Hematopoietic multipotent progenitor cell treated with erythropoietin and hydrocortisone succinate and interleukin-3 and kit ligand, for 8 days (in vitro differentiated cells): ENCODE measurements at regions not wholly inside any gene's neighbourhood (a gene's known extent, or its start where the extent isn't known, plus 50 kb on each side); places are given as distances from the start of the nearest gene placed in this dataset.
"Not testable (repeated sequence)": the region's sequence is repeated elsewhere in the genome, so short reads cannot be mapped to it uniquely, and the experiment has no call there.

Experiments used
- DNase-seq: peaks from one replicate; pipeline ENCODE4 v3.0.0-alpha.2; 2015

DNA sequence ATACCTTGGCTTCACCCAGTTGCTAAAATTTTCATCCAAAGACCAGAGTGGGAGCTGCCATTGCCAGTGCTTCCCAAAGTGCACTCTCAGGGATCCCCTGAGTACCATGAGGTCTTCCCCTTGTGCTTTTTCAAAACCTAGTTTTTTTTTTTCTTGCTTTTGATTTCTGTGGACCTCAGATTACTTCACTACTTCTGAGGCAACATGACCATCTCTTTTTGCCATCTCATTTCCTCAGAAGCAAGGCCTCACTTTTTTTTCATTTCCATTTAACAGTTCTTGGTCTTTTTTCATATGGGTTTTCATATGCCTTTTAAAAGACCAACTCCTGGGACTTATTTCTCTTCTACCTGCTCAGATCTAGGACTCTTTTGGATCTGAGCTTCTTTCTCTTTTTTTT lies 64.1 kb upstream of the MMS22L start:
- no peak for DNase-seq

DNA sequence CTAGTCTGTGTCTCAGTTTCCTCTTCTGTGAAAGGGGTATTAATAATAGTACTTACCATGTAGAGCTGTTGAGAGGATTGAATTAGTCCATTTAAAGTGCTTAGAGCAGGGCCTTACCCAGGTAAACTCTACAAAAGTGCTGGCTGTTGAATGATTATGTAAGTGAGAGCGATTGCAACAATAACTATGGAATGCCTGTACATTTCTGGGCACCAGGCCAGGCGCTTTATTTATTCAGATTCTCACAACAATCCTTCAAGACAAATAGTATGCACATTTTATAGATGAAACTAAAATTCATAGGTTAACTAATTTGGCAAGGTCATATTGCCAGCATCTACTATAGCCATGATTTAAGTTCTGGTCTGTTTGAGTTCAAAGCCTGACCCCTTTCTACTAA lies 78.3 kb upstream of the MMS22L start:
- DNase-seq = no peak

DNA sequence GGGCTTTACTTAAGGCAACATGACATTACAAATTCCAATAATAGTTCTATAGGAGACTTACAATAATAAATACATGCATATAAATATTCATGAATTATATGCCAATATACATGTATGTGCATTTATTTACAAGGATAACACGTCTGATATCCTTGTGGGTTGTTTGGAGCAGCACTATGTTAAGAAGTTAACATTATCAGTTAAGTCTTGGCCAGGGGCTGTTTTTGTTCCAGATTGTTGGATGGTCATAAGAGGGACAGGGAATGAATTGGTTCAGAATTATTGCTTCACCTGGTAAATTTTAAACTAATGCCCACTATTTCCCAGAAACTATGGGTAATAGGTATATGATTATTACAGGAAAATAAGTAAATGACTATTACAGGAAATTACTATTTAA lies 81.3 kb upstream of the MMS22L start:
- DNase-seq = no peak

DNA sequence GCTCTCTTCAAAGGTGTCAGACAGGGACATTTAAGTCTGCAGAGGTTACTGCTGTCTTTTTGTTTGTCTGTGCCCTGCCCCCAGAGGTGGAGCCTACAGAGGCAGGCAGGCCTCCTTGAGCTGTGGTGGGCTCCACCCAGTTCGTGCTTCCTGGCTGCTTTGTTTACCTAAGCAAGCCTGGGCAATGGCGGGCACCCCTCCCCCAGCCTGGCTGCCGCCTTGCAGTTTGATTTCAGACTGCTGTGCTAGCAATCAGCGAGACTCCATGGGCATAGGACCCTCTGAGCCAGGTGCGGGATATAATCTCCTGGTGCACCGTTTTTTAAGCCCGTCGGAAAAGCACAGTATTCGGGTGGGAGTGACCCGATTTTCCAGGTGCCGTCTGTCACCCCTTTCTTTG lies 99.1 kb upstream of the MMS22L start:
- not testable (repeated sequence) for DNase-seq

DNA sequence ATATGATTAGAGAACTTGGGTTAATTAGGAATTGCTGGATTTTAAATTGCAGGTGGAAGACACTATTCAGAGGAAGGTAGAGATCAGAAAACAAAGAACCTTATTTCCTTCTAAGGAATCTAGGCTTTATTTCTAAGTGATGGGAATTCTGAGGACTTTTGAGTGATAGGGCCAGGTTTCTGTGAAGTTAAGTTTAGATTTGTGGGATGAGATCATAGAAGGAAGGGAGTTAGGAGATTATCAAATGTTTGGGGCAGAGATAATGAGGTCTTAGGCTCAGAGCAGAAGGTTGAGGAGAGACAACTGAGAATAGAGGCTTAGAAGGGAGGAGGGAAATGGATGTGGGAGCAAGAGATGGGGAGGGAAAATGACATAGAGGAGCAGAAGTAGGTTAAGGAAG lies 109.7 kb upstream of the MMS22L start:
- DNase-seq = no peak

DNA sequence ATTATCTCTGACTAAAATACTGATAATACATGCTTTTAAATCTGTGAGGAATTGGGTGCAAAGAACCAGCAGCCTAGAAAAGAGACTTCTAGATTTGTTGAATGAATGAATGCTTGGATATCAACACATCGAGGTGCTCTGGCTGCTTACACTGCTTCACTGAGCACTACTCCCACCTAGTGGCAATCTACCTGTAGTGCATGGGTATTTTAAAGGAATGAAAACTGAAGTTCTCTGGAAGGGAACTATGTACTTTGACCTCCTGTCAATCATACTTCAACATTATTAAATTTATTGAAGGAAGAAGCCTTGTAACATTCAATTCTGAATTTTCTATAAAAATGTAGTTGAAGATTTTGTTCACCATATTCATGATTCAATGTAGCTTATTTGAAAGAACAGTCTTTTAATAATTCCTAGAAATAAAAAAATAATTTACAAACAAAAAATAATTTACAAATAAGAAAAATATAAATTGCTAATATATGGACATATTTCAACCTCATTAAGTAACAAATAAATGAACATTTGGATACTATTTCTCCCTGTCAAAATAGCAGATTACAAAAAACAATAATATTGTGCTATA lies 111.2 kb upstream of the MMS22L start:
- DNase-seq = peak; percentile 76

DNA sequence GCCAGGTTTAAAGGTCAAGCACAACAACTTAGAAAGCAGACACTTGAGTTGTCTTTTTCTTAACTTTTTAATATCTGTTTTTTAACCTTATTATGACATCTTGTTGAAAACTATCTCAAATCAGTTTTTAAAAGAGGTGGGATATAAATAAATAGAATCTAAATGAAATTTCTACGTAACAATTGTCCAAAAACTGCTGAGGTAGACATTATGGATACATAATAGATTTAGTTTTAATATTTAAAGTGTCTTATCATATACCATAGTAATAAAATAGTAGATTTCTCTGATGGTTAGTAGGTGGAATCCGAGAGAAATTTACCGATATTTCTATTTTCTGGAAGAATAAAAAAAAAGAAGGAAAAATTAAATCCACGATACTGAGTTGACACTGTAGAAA lies 113.9 kb upstream of the MMS22L start:
- no peak for DNase-seq

DNA sequence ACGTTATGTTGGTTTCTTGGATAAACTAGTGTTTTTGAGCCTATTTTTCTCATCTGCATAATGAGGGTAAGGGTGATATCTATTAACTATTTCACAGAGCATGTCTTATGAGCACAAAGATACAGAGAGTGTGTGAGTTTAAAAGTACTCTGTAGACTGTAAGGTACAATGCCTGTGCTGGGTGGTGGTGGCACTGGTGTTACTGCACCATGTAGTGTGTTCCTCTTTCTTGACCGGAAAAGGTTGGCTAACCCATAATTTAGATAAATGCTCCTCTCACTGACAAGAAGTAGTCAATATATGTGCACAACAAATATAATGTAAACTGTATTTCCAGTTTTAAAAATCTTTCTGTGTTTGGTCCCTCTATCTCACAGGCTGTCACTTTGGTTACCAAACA lies 116.2 kb upstream of the MMS22L start:
- DNase-seq = no peak

DNA sequence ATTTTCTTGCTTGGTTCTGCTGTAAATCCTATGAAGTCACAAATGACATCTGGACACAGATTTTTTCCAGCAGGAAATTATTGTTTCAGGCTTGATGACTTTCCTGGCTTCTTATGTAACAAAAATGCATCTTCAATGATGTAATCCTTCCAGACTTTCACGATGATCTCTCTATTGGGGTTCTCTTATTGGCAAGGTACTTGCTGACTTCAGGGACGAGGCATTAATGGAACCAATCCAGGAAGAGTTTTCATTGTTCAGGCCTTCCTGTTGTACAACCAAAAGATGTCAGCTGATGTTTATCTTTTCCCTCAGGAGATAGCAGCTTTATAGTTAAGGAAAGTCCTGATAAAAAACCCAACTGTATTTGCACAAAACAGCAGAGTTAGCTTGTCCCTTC lies 118.5 kb upstream of the MMS22L start:
- no peak for DNase-seq

DNA sequence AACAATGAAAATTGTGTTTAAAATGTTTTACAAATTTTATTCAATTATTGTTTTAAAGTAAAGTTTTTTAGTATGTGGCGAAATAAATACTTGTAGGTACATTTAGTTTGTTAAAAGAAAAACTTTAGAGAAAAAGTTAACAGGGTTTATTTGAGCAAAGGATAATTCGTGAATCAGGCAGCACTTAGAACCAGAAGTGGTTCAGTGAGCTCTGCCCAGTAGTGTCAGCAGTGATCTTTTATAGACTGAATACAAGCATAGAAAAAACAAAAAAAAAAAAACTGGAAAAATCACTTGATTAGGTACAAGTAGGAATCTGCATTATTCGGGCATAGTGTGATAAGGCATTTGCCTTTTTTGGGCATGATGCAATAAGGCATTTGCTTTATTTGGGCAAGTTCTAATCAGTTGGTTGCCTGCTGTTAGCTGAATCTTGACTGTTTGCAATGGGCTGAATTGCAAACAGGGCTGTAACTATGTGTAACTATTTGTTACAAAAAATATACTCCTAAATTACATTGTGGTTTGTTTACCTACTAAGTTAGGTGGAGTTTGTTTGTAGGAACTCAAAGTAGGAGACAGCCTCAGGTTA lies 122.9 kb upstream of the MMS22L start:
- no peak for DNase-seq

DNA sequence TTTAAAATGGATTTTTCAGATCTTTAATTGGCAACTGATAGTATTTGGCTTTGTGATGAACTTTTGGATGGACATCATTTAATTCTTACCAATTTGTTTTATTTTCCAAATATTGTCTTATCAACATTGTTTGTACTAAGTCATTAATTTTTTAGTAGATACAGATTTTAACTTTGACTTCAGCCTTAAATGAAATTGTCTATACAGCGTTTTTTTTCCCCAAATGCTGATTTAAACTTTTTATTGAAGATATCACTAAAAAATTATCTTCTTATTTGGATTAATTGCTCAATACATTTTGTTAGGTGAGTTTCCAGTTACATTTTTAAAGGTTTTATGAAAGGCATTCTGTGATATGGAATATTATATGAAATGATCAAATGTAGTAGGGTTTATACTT lies 123.6 kb upstream of the MMS22L start:
- no peak for DNase-seq

DNA sequence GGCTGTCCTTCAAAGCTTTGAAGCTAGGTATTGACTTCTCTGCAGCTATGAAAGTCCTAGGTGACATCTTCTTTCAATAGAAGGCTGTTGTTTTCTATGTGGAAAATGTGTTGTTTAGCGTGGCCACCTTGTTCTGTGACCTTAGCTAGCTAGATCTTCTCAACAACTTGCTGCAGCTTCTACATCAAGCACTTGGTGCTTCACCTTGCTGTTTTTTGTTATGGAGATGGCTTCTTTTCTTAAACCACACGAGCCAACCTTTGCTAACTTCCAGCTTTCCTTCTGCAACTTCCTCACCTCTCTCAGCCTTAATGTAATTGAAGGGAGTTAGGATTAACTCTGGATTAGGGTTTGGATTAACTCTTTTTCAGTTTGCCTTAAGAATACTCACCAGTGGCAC lies 128.6 kb upstream of the MMS22L start:
- no peak for DNase-seq

DNA sequence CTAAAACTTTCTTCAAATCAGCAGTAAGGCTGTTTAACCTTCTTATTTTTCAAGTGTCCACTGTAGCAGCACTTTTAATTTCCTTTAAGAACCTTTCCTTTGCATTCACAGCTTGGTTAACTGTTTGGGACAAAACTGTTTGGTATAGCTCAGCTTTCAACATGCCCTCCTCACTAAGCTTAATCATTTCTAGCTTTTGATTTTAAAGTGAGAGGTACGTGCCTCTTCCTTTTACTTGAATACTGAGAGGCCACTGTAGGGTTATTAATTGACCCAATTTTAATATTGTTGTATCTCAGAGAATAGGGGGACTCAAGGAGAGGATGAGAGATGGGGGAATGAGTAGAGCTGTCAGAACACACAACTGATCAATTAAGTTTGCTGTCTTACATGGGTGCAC lies 129.5 kb upstream of the MMS22L start:
- no peak for DNase-seq

DNA sequence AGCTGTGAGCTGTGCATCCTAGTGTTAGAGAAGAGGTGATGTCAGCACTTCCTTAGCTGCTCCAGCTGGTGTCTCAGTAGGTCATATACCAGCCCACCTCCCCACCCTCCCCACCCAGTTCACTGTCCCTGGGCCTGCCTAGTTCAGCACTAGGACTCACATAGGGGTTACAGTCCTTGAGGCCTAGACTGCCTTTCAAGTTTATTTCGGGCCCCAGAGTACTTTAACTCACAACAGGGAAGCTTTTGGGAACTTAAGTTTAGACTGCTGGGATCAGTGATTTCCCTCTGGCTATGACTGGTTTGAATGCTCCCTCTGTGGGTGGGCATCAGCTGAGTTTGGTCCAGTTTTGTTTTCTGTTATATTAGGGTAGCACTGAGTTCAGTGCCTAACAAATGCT lies 139.2 kb upstream of the MMS22L start:
- DNase-seq = no peak

DNA sequence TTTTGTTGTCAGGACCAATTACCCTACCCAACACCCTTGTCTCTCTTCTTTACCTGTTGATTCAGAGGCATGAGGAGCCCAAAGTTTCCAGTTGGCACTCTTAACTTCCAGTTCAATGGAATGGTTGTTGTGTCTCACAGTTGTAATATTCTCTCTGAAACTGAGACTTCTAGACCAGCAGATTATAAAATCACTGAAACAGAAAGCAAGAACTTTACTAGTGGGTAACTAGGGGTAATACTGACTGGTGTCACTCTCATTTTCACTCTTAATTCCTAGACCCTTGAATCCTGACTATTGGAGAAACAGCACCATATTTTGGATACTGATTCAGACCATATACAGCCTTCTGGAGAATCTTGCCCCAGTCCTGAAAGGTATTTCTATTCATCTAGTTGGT lies 140.2 kb upstream of the MMS22L start:
- no peak for DNase-seq

DNA sequence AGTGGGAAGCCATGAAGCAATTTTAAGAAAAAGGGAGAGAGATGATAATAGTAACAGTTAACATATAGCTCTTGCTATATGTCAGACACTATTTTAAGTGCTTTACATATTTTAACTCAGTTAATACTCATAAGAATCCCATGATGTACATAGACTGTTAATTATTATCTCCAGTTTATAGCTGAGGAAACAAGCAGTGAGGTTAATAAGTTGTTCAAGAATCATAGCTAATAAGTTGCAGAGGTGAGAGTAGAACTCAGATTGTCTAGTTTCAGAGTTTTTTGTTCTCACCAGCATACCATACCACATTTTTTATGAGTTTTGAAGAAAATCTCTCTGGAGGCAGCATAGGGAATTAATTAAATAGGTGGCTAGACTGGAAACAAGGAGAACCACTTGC lies 144.6 kb upstream of the MMS22L start:
- DNase-seq = no peak

DNA sequence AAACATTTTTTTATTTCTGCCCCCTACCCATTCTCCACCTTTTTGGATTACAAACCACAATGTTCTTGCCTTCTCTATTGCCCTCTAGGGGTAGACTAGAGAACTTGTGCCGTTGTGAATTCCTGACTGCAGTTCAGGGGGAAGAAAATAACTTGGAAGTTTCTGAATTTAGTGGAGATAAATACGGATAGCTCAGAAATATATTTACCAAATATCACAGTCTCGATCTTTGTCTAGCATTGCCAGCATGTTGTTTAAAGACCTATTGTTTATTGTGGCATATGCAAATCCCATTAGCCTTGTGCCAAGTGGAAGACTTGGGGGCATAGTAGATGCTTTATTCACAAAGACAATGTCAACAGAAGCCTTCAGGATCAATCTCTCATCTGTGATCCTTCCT lies 154.1 kb upstream of the MMS22L start:
- peak; percentile 20 for DNase-seq

DNA sequence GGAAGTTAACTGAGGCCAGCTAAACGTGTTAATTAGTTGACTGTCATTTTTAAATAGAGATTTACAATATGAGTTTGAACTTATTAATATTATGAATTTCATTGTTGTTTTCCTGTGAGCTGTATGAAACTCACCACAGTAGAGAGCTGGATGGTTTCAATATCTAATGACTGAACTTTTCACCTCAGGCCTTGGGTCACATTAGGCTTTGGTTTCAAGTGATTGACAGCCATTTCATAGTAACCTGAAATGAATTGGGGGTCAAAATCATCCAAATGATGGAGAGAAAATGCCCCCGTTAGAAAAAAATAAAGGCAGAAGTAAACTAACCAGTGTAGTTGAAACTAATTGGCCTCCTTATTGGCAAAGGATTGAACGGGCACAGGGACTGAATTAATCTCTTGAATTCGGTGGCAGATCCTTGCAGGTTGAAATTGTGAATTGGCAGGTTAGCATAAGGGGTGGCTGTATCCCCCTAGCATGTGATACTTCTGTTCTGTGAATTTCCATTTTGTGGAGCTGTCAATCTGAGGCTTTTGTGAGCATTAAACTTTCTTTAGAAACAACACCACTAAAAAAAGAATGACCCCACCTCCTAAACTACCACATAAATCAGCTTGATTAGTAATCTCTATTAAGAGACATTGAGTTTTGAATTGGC lies 155.1 kb upstream of the MMS22L start:
- no peak for DNase-seq

DNA sequence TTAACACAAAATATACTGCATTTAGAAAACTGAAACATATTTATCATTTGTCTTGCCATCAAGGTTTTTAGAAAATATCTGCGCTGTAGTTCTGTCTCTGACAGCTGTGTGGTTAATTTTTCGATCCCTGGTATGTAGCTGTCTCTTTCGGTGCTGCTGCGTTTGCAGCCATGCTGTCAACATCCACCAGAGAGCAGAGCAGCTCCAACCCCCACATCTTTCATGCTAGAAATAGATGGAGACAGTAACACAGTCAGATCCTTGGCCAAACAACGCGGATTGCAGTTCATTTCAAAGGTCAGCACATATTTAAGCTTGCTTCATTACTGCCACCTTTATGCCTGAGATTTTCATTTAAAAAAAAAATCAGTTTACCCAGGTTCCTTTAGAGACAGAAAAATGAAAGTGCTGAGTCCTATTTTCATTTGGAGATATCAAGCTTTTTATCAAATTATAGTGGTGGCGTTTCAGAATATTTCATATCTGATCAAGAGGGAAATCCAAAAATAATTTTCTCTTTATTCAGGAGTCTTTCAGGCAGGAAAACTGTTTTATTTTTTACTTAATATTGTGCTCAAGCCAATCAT lies 157.7 kb upstream of the MMS22L start:
- DNase-seq = no peak

DNA sequence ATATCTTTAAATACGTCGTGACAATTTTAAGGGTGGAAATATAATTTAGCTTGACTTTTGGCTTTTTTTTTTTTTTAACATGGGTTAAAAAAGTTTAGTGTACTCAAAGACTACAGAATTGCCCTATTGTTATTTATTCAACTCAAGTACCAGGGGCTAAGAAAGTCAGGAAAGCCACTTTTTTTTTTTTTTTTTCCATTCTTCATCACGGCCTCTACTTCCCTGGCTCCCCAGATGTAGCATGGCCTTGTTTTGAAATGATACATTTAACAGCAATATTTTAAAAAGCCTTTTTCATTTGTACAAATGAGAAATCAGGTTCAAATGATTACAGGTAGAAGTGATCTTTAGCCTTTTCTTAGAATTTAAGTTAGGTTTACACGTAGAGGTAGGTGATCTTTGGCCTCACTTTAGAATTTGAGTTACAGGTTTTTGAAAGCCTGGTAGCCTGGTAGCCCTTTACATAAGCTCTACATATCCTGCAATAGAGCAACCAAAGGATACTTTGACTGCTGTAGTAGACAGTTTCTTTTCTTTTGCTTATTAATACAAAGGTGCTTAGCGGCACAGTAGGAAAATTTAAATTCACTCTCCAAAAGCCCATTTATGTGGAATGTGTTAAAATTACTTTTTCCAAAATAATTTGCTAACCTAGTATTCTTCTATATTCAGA lies 160.5 kb upstream of the MMS22L start:
- DNase-seq = no peak

DNA sequence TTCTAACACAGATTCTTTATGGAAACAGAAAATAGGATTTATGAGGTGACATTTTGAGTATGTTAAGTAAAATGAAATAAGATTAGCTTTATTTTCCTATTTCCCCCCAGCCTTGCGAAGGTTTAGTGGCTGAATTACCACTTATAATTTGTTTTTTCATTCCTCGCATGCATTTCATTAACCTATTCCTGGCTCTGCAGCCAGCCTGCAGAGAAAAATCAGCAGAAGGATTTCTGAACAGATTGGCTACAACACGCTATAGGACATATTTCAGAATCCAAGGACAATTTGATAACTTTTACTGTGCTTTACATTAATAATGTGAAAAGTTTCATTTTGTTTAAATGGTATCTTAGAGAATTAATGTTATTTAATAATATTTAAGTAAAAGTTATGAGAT lies 162.4 kb upstream of the MMS22L start:
- DNase-seq = no peak

DNA sequence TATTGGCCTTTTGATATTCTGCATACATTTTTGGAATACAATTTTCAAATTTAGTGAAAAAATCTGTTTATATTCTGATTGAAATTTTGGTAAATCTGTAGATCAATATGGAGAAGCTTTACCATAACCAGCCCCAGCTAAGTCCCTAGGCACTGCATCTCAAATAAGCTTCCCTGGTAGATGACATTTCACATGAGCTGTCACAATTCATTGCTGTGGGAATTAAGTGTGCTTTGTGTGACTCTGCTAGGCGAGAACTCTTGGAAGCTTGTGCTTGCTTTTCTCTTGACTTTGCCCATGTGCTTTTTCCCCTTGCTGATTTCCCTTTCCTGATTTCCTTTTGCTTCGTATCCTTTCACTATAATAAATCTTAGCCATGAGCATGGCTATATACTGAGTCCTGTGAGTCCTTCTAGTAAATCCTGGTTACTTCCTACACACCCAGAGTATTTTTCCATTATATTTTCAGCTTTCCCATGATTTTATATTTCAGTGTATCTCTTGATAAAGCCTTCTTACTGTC lies 166.5 kb upstream of the MMS22L start:
- DNase-seq = no peak

DNA sequence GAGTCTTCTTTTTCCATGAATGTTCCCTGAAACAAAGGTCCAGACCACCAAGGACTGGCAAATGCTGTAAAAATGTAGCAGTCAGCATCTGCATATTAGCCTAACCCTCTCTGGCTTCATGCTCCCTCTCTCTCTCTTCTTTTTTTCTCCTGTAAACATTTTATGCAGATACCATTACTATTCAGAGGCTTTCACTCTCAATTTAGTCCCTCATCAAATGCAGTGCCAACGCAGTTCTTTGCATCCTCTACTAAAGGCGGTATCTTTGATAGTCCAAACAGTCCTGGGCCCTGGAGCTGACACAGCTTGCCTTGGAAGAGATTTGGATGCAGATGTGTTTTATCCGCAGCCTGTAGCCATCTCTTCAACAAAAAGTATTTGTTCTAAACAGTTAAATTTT lies 167.1 kb upstream of the MMS22L start:
- no peak for DNase-seq

DNA sequence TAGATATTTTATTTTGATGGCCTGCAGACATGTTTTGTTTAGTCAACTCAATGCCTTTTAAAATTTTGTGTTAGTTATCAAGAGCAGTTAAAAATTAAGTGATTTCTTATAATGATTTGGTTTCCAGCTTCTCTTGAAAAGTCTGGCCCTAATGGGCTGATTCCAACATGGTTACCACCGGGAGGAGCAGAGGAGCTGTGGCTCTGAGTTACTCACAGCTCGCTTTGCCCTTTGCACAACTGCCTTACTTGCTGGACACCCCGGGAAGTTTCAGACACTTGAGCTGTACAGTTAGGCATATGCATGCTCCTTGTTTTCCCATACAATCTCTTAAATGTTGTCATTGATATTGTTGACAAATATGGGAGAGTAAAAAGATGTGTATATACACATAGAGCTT lies 173.1 kb upstream of the MMS22L start:
- DNase-seq = no peak
